HEK293T (cell line): ENCODE measurements at regions not wholly inside any gene's neighbourhood (a gene's known extent, or its start where the extent isn't known, plus 50 kb on each side); places are given as distances from the start of the nearest gene placed in this dataset.
"Not testable (repeated sequence)": the region's sequence is repeated elsewhere in the genome, so short reads cannot be mapped to it uniquely, and the experiment has no call there.

Experiments used
- CTCF ChIA-PET: fragments of 350-600 bp; formaldehyde crosslinking; extraction: SDS; loops from one replicate; lab custom pipeline; 2021; ENCODE audit warnings: antibody characterized with exemption, inconsistent platforms; lab: Yijun Ruan, JAX
- POLR2A ChIA-PET: fragments of 350-600 bp; formaldehyde crosslinking; extraction: SDS; loops from one replicate; lab custom pipeline; 2020; ENCODE audit warnings: antibody characterized with exemption, inconsistent platforms; lab: Yijun Ruan, JAX
- DNase-seq: peaks from one replicate; pipeline ENCODE4 v3.0.0; 2012; ENCODE audit warnings: mixed read lengths; ENCODE audit errors: extremely low spot score
- TARDBP ChIP-seq: fragments of 450-650 bp; IDR thresholded peaks from 2 replicates; pipeline ENCODE4 v1.6.1; 2016

DNA sequence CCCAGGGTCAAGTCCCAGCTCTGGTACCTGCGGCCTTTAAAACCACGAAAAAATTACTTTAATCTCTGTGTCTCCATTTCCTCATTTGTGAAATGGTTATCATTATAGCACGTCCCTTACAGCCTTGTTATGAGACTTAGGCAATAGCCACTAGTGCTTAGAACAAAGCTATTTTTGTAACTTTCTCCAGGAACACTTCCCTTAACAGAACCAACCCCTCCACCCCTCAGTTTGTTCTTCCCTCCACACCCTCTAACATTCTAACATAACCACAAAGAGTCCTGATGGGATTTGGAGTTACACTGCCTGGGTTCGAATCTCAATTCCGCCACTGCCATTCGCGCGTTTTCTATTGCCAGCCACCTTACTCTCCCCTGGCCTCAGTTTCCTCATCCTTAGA is 2777.4 kb upstream of the TPTE start:
- POLR2A ChIA-PET, CTCF ChIA-PET, DNase-seq: not testable (repeated sequence)

DNA sequence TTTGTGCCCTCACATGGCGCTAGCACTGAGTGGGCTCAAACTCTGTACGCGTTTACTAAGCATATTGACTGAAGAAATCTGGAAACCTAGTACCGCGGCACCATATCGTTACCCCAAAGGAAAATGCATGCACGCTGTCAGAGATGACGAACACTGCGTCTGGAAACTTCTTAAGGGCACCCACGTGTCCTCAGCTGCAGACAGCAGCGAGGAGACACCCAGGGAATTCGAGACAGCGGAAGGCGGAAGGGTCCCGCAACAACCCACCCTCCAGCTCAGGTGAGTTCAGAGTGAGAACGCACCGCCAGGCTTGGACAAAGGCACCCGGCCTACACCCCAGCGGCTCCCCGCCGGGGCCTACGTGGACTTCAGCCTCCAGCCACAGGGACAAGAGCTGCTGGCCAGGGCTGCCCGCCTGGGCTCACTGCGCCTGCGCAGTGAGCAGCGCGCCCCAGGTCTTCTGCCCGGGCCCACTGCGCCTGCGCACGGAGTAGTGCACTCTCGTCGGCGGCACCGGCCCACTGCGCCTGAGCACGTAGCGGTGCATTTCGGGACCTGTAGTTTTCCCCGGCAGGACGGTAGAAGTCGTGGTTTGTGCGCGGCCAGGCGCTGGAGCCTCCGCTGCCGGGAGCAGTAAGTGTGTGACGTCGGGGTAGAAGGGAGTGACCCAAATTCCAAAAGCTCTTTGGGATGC is 2776.8 kb upstream of the TPTE start:
- POLR2A ChIA-PET, CTCF ChIA-PET, DNase-seq: not testable (repeated sequence)

DNA sequence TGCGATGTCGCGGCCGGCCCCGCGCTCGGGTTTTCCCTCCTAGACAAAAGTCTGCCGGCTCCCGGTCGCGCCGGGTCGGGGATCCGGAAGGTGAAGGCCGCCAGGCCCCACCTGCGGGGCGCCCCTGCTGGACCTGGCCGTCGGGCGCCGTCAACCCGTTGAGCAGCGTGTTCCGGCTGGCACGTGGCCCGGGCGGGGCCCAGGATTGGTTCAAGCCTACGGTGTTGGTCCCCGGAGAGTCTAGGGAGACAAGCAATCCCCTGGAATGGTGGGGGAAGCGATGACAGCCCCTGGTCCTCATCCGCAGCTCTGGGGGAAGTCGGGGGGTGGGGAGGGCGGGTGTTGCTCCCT is 2776.3 kb upstream of the TPTE start:
- POLR2A ChIA-PET, DNase-seq, CTCF ChIA-PET: not testable (repeated sequence)

DNA sequence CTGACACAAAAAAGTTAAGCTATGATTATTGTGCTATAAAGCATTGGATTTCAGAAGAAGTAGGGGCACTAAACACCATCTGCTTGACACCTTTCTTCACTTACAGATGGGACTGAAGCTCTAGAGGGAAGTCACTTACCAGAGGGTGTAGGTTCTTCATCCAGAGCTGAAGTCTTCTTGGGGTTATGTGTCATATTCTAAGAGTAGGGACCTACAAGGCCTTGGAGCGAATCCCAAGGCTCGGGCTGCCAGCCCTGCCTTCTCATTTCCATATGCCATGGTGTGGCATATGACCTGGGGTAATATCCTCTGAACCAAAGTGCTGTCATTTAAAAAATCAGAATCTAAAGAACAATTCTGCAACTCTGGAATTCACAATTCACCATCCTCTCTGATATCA is 2773.4 kb upstream of the TPTE start:
- POLR2A ChIA-PET, DNase-seq, CTCF ChIA-PET: not testable (repeated sequence)

DNA sequence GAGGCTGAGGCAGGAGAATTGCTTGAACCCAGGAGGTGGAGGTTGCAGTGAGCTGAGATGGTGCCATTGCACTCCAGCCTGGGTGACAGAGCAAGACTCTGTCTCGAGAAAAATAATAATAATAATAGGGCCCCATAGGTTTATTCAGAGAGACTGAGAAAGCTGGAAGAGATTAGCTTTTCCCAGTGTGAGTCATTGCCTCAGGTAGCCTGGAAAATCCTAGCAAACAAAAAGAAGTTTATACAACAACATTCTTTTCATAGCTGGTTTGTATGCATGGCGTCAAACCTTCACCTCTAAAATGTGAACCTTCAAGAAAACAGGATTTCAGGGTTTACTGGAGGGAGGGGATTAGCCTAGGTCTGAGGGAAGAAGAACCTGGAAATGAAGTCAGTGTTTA is 2768.8 kb upstream of the TPTE start:
- DNase-seq, POLR2A ChIA-PET, CTCF ChIA-PET: not testable (repeated sequence)

DNA sequence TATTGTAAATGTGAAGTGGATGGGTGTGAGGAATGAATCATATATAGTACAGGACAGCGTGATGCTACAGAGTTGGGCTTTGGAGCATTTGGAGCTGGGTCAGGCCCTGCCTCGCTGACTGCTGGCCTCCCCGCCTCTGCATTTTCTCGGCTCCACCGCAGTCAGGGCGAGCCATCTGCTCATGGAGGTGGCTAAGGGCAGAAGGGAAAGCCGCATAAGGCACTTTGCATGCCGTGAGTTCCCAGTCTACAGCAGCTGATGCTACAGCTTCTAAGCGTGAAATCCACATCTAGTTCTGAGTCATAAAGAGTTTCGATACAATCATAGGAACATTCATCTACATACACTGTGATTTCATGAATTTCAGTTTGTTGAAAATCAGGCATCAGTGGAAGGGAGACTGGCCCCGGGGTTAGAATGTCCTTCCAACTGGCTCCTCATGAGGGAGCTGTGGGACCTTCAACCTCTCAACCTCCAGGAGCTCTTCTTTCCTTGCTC is 2768.0 kb upstream of the TPTE start:
- DNase-seq, CTCF ChIA-PET: not testable (repeated sequence)

DNA sequence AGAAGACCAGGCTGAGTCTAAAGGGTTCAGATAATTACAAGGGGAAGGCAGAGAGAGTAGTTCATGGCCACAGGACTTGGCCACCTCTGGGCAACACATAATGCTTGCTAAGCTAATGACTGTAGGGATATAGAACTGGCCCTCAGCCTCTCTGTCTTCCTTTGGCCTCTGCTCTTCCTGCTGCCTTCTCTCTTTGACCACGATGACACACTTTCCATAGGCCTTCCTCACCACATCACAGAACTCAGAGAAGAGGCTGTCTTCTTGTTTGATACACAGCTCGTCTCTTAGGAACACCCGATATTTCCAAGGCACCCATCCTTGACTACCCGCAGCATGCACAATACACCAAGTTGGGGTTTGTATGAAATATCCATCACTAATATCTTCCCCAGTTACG is 2751.4 kb upstream of the TPTE start:
- POLR2A ChIA-PET, CTCF ChIA-PET, DNase-seq: not testable (repeated sequence)

More for the DNA sequence above, 2768.0 kb upstream of the TPTE start:
- POLR2A ChIA-PET = not testable (repeated sequence)

DNA sequence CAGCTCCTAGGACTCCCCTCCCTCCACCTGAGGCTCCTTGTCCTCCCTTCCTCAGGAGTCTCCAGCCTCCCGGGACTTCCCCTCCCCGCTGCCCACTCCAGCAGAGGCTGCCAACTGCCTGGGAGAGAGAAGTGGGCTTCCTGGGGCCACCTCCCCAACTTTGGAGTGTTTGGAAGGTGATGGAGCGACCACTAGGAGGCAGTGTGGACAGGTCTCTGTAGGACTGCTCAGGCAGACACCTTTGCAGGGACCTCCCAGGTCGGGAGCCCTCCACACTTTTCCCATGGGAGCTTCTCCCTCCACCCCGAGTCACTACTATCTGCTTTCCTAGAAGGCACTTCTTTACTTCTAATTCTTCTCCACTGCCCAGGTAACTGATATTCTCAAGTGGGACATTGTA is 2747.2 kb upstream of the TPTE start:
- POLR2A ChIA-PET, DNase-seq, CTCF ChIA-PET: not testable (repeated sequence)

DNA sequence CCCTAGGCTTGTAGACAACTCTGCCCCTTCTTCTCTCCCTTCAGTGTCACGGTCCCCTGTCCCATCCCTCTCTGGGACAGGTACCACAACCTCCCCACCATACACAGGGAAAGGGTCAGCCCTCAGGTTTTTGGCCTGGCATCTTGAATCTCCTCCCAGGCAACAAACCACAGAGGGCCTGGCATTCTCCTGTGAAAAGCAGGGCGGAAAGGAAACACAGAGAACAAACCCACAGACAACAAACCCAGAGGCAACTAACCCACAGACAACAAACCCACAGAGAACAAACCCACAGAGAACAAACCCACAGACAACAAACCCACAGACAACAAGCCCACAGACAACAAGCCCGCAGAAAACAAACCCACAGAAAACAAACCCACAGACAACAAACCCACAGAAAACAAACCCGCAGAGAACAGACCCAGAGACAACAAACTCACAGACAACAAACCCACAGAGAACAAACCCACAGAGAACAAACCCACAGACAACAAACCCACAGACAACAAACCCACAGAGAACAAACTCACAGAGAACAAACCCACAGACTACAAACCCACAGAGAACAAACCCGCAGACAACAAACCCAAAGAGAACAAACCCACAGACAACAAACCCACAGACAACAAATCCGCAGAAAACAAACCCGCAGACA is 2745.9 kb upstream of the TPTE start:
- DNase-seq, POLR2A ChIA-PET, CTCF ChIA-PET: not testable (repeated sequence)
- peak; percentile 11; the same call in 1 of the 2 replicates for TF ChIP-seq TARDBP

DNA sequence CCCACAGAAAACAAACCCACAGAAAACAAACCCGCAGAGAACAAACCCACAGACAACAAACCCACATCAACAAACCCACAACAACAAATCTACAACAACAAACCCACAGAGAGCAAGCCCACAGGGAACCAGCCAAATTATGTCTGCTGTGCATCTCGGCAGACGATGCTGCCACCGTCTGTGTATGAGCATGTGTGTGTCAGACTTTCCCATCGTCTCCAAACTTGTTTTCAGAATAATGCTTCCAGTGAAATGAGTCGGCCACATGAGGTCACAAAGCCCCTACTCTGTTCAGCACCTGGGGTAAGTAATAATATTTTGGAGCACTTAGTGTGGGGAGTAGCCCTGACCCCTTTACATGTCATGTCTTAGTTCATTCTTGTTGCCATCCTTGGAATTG is 2745.3 kb upstream of the TPTE start:
- 0 out of 2 replicates have a peak, but pooled peaks have one; percentile 2 for TF ChIP-seq TARDBP
- POLR2A ChIA-PET, CTCF ChIA-PET, DNase-seq: not testable (repeated sequence)

DNA sequence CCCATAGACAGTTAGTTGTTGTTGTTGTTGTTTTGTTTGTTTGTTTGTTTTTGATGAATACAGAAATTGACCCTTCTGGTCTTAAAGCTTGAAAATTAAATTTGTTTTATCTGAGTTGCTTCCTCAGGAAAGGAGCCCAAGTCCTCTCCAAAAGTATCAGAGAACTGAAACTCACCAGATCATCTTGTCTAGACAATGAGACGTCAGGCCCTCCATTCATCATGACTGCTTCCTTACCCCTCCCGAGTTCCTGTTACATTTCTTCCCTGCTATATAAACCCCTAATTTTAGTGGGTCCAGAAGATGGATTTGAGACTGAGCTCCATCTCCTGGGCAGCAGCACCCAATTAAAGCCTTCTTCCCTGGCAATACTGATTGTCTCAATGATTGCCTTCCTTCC is 2744.8 kb upstream of the TPTE start:
- DNase-seq, CTCF ChIA-PET, POLR2A ChIA-PET: not testable (repeated sequence)

DNA sequence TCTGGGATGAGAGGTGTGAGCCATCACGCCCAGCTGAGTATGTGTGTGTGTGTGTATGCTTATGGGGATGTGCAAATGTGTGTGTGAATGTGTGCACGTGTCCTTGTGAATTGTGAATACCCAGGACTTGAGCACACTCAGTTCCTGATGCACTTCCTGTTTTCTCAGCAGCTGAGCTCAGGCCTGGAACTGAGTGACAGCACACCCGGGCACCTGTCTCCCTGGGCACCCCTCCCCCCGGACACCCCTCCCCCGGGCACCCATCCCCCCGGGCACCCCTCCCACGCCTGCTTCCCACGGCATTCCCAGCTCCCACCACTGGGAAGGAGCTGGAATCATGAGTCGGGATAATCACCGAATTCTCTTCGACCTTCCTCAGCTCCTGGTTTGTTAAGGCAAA is 2744.1 kb upstream of the TPTE start:
- CTCF ChIA-PET, POLR2A ChIA-PET: not testable (repeated sequence)

DNA sequence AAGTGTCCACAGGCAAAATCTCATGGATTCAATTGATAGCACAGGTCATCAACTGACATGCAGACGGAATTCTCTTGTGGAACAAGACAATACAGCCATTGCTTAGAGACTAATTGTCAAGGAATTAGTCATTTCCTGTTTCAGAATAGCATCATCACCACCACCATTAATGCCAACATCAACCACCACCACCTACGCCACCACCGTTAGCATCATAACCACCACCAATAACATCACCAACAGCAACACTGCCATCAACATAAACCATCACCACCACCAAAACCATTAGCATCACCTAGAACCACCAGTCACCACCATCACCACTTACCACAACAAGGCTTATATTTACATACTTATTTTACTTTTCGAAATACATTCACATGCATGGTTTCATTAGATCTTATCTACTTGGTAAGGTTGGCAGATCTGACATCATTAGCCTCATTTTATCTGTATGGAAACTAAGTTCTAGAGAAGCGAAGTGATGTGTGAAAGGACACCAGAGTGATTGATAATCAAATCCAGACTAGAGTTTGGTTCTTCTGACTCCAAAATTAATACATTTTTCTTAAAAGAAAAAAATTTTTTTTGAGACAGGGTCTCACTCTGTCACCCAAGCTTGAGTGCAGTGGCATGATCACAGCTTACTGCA is 2733.8 kb upstream of the TPTE start:
- POLR2A ChIA-PET, DNase-seq, CTCF ChIA-PET: not testable (repeated sequence)

More for the DNA sequence above, 2744.1 kb upstream of the TPTE start:
- DNase-seq = not testable (repeated sequence)

DNA sequence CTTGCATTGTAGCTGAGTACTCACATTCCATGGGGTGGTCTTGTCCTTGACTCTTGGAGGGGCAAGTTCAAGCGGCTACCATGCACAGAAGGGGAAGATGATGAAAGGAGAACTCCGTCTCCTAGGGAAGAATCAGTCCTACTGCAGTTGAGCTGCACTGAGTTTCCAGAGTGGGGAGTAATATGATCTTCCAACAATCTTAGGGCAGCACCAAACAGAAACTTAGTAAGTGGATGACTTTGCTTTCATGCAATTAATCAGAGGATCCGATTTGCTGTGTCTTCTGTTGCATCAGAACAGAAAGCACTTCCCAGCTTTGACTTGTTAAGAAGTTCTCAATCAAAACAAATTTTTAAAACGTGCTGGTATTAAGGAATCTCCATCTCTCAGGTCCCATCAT is 2727.6 kb upstream of the TPTE start:
- CTCF ChIA-PET, DNase-seq, POLR2A ChIA-PET: not testable (repeated sequence)

DNA sequence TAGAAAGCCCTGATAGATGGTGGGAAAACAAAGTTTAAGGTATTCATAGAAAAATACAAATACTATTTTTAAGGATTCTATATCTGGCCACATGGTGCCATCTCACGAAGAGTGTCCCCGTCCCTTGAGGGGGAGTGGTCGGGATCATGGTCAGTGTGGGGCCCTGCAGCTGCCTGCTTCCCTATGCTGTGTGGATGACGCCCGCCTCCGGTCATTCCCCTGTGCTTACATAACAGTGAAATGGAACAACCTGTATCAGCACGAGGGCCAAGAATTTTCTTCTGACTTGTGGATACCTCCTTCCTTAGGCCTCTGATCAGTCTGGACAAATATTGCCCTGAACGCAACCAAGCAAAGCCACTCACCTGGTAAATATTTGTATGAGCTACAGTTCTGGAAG is 2724.1 kb upstream of the TPTE start:
- CTCF ChIA-PET, DNase-seq, POLR2A ChIA-PET: not testable (repeated sequence)

DNA sequence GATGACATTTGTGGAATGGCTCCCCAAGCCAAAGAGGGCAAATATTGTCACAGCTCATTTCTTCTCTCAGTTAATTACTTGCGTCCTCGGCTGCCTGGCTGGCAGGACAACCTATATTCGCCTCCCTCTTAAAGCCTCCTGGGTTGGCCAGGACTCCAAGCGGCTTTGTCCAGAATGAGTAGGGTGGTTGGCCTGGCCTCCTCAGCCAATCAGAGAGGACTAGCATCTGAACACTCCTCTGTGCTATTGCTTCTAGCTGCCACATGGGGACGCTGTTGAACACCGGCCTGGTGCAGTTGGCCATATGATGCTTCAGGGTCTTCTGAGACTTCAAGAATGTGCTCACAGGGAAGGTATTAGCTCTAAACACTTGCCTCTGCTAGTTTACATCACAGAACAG is 2722.9 kb upstream of the TPTE start:
- CTCF ChIA-PET, POLR2A ChIA-PET, DNase-seq: not testable (repeated sequence)

DNA sequence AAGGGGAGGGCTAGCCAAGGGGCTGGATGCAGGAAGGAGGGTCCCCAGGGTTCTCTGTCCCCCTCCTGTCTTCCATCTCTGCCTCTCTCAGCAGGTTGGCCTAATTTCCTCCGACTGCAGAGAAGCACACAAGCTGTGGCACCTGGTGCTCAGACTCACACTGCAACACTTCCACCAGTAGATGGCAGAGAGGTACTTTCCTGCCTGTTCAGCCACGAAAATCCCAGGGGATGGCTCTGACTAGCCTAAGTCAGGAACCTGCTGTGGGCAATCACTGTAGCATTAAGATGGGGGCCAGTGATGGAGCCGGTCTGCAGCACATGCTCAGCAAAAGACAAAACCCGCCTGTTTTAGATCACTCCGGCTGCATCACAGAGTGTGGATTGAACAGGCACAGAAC is 2721.7 kb upstream of the TPTE start:
- POLR2A ChIA-PET, DNase-seq, CTCF ChIA-PET: not testable (repeated sequence)

DNA sequence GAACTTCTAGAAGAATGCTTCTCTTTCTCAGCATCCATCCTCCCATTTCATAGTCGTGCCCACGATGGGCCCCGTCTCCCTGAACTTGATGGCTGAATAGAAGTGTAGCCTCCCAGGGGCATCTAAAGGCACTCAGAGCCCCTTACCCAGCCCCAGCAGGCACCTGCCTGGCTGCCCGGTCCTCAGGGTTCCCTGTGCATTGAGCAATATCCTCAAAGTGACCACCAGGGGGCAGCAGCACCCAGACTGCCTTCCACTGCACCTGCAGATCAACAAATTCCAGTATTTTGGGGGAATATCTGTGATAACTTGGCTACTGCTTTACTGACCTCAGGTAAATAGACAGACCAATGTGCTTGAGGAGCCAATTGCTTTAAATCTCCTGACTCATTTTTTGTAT is 2707.9 kb upstream of the TPTE start:
- DNase-seq, POLR2A ChIA-PET, CTCF ChIA-PET: not testable (repeated sequence)

DNA sequence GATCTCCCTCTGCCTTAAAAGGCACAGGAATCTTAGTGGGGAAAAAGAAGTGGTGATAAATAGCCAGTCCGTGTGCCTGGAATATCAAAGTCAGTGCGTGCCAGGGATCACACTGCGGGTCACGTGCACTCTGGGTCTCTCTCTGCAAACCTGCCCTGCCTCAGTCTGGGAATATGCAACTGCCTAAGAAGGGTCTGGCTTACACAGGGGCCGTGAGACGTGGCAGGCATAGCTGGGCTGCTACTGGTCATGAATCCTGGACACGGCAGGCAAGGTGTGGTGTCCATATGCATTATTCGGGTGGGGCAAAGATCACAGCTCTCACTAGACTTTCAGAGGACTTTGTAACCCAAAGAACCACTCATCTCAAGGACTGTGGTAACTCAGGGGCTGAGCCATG is 2704.4 kb upstream of the TPTE start:
- CTCF ChIA-PET, POLR2A ChIA-PET, DNase-seq: not testable (repeated sequence)
